Erythroblast (primary cell): ENCODE measurements at regions not wholly inside any gene's neighbourhood (a gene's known extent, or its start where the extent isn't known, plus 50 kb on each side); places are given as distances from the start of the nearest gene placed in this dataset.

Source experiments
- DNase-seq, 2 experiments: peaks; one replicate each; lab custom pipeline; 2025; lab: John Stamatoyannopoulos, UW
- GATA1 ChIP-seq: IDR thresholded peaks from 2 replicates; pipeline ENCODE4 v1.6.1; 2011; ENCODE audit warnings: low read depth, mild to moderate bottlenecking, control low read depth, low read length, moderate library complexity
- POLR2A ChIP-seq: IDR thresholded peaks from 2 replicates; pipeline ENCODE4 v1.6.1; 2011; ENCODE audit warnings: mild to moderate bottlenecking, low read length

DNA sequence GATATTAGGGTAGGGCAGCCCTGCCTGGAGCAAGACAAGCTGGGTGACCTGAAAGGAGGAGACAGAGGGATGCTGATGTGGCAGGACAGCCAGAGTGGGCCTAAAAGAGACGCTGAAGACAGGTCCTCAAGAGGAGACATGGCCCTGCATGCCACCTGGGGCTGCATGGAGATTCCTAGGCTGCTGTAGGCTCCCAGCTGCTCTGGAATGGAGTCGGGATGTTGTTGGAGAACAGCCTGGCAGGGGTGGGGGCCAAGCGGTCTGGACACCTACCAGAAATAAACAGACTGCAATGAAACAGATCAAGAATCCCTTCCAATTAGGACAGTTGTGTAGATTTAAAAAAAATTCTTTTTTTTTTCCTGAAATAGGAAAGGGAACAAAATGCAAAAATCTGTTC lies 97.8 kb upstream of the NPAS2 start:
- DNase-seq = no peak
- no peak for TF ChIP-seq POLR2A
- no peak for TF ChIP-seq GATA1

DNA sequence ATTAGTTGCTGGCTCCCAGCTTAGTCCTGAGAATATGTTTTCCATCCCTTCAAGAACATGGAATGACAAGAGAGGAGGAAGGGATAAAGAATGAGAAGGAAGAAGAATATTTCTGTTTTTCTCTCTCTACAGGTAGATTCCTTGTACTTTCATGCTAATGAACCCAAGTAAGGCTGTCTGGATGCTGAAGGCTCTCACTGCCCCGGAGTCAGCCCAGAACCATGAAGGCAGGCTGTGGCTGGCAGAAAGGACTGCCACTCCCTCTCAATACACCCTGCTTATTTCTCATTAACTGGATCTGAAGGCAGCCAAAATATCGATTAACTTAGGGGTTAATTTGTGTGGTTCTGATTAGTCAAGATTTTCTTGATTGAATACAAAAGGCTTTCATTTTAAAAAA lies 93.1 kb upstream of the NPAS2 start:
- TF ChIP-seq POLR2A = no peak
- no peak for TF ChIP-seq GATA1
- DNase-seq = no peak

DNA sequence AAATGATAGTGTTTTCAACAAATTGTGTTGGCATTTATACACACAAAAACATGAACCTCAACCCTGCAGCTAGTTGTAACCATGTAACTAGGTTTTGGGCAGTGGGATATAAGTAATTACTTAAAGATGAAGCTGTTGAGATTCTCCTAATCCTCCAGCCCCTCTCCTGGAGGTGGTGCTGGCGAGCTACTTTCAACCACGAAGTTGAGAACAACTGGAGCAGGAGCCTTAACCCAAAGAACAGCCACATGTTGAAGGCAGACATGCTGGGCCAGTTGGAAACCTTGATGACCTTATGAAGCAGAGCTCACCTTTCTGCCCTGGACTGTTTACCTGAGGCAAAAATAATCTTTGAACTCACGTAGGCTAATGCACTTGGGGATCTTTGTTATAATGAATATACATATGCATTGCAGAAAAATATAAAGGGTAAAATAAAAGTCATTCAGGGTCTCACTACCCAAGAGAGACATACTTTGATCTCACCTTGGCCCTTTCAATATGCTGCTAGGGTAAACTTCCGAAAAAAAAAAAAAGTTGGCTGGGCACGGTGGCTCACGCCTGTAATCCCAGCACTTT lies 89.6 kb upstream of the NPAS2 start:
- peak; percentile 19 to 47 for DNase-seq
- no peak for TF ChIP-seq GATA1
- TF ChIP-seq POLR2A = no peak

- no peak for TF ChIP-seq GATA1
- TF ChIP-seq POLR2A = no peak
- no peak for DNase-seq
Observed at GRCh38 chr2:100731535-100731981, 88.4 kb upstream of the NPAS2 start.

- DNase-seq = no peak
- TF ChIP-seq GATA1 = no peak
- TF ChIP-seq POLR2A = no peak
Observed at GRCh38 chr2:100733391-100734187, 86.3 kb upstream of the NPAS2 start.

DNA sequence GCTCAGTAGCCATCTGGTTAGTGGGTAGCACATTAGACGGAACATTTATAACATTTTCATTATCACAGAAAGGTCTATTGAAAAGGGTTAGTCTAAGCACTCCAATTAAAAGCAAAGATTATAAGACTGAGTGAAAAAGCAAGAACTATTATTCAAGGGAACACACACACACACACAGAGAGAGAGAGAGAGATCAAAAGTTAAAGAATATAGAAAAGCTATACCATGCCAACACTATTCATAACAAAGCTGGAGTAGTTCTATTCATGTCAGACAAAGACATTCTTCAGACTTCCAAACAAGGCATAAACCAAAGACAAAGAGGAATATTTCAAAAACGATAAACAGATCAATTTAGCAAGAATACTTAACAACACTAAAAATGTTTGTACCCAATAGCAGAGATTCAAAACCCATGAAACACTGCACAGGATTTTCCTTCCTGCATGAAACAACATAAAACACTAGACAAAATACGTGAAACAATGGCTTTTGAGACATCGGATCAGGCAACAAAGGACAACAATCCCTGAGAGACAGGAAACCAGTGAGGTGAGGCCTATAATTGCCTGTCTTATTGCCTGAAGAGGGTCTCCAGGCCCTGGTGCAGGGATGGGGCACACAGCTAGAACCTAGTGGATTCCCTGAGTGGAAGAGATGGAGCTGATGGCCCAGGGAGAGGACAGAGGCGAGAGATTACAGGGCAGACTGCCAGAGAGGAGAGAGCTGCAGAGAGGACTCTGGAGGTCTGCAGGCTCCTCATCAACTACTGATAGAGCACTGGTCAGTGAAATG lies 83.6 kb upstream of the NPAS2 start:
- no peak for TF ChIP-seq POLR2A
- TF ChIP-seq GATA1 = no peak
- DNase-seq = no peak

GRCh38 chr2:100739735-100740432 lies 80.1 kb upstream of the NPAS2 start:
- no peak for DNase-seq
- TF ChIP-seq GATA1 = no peak
- TF ChIP-seq POLR2A = no peak

DNA sequence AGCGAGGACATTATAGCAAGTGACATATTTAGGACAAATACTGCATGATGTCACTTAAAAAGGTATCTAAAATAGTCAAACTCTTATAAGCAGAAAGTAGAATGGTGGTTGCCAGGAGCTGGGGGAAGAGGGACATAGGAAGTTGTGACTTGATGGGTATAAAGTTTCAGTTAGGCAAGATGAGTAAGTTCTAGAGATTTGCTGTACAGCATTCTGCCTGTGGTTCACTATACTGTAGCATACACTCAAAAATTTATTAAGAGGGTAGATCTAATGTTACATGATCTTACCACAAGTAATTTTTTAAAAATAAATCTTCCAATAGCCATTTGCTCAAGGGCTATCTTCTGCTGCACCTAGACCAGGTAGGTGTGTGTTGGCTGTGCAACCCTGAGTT lies 78.1 kb upstream of the NPAS2 start:
- TF ChIP-seq GATA1 (no peak), POLR2A (no peak)
- DNase-seq = no peak

DNA sequence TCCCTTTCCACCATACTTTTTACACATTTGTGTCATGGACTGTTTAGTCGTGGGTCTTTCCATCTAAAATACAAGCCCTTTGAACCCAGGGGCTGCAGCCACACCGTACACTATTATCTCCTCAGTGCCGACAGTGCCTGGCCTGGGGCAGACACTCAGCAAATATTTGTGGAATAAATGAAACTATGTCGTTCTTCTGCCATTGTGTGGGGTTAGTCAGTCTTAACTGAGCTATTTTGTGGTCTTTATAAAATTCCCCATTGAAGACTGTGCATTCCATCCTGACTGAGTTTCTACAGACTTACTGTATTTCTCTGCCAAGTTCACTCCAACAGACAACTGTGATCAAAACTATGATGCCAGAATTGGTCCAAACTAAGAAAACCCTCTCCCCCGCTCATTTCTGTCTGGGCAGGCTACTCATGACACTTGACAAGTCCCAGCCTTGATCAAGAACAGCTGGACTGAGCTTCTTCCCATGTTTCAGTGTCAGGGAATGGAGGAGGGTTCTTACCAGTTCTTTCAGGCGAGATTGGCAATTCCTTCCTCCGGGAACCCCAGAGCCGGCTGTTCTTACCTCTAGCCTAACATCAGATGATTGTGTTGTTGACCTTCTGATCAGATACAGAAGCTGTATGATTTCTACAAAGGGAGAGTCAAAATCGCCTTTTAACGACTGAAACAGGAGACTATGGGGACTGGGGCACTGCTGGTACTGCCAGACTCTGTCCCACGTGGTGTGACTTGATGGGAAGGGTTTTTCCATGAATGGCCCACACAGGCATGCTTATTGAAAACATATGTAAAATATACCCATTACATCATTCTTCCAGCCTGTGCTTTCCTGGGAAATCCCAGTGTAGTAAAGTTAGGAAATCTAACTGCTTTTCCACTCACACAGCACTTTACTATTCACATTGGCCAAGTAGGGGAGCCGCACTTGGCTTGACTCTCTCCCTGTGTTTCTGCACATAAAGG lies 77.4 kb upstream of the NPAS2 start:
- TF ChIP-seq GATA1 (no peak), POLR2A (no peak)
- no peak for DNase-seq

DNA sequence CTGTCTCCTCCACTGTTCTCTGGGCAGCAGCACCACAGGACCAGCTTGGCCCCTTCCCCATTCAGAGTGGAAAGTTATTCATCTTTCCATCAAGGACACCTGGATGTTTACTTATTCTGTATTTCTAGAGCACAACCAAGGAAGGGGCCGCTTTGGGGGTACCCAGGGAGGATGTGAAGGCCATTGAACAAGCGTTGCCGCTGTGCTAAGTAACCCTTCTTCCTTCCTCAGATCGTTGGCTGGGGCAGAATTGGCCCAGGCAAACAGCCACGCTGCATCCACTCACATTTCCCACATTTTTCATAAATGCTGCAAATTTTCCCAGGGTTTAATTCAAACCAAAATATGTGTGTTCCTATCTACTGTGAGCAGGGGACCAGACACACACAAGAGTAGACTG lies 76.2 kb upstream of the NPAS2 start:
- TF ChIP-seq GATA1 (no peak), POLR2A (no peak)

DNA sequence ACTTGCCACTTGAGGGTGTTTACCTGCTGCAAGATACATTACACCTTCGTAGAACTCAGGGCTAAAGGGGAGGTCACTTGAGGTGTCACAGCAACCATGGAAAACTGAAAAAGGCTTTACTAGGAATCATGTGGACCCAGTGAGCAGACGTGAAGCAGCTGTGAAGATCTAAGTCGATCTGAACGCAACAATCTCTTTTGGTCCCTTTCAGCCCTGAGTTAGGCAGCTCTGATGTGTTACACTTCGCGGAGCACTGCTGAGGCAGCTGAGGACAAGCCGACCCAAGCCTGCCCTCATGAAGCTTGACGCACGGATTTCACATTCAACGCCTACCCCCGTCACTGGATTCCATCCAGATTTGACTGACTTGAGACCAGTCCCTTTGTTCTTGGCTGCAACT lies 75.8 kb upstream of the NPAS2 start:
- TF ChIP-seq GATA1 (no peak), POLR2A (no peak)
- no peak for DNase-seq

More for the DNA sequence above, 76.2 kb upstream of the NPAS2 start:
- DNase-seq = no peak

- no peak for DNase-seq
- TF ChIP-seq POLR2A (no peak), GATA1 (no peak)
Observed at GRCh38 chr2:100744589-100744988, 75.3 kb upstream of the NPAS2 start.
